NCI-H345 (cell line): ENCODE measurements at regions not wholly inside any gene's neighbourhood (a gene's known extent, or its start where the extent isn't known, plus 50 kb on each side); places are given as distances from the start of the nearest gene placed in this dataset.
A peak's percentile ranks its signal among the peaks of the same experiment; 100 is the strongest.
"Not testable (repeated sequence)": the region's sequence is repeated elsewhere in the genome, so short reads cannot be mapped to it uniquely, and the experiment has no call there.

ENCODE experiments used
- DNase-seq: peaks from one replicate; lab custom pipeline; 2025; lab: John Stamatoyannopoulos, UW

GRCh38 chr17:31622500-31622899, 231.0 kb downstream of the RAB11FIP4 start:
- DNase-seq, result no peak

DNA sequence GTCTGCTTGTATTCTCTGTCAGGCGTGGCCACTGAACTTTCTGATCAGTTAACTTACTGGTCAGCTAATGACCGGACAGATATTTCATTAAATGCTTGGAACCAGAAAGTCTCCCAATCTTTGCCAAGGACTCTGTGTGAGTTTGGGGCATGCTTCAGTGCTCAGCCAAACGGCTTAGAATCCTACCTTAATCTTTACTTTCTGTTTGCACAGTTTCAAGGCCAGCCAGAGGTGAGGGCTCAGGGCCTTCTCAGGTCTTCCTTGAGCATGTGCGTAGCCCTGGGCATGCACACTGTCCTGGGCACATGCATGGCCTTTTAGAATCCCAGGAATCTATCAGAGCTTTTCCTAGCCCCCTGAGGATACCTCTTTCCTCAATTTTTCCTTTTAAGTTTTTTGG, 230.1 kb downstream of the RAB11FIP4 start:
- no peak for DNase-seq

DNA sequence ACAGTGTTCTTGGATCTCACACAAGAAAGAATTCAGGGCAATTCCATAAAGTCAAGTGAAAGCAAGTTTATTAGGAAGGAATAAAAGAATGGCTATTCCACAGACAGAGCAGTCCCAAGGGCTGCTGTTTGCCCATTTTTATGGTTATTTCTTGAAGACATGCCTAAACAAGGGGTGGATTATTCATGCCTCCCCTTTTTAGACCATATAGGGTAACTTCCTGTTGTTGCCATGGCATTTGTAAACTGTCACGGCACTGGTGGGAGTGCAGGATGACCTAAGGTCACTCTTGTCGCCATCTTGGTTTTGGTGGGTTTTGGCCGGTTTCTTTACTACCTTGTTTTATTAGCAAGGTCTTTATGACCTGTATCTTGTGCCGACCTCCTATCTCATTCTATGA, 219.6 kb downstream of the RAB11FIP4 start:
- not testable (repeated sequence) for DNase-seq

DNA sequence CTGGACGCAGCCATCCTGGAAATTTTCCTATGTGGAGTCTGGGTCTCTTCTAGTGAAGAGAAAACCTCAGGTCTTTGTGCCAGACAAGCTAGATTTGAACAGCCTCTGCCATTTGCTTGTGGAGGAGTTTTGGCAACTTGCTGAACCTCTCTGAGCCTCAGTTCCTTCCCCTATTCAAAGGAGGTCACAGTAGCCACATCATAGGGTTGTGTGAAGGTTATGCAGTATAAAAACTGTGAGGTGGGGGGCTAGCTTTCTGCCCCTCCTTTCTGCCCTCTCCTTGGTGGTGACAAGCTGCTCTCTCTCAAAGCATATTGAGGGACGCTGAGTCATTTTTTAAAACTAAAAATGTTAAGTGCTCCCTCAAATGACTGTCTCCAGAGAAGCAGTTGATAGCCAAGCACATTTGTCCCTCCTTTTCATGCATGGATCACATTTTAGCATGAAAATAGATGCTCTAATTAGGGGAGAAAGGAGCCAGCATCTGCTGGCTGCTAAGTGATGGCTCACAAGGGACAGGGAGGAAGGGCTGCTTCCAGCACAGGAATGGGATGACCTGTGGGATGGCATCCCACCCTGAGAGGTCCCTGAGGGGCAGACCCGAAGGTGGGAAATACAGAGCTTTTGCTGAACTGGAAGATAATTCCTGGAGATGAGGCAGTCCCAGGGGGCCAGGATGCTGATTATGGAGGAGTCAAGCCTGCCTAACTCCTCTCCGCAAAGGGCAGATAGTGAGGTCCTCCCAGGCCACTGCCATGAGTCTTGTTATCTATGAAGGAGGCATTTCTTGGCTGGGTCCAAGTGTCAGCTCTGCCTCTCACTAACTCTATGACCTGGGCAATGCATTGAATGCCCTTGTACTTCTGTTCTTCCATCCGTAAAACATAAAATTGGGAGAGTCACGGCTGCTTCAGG, 218.8 kb downstream of the RAB11FIP4 start:
- no peak for DNase-seq

- DNase-seq, result no peak
These were observed 217.9 kb downstream of the RAB11FIP4 start for GRCh38 chr17:31609331-31609730.

DNA sequence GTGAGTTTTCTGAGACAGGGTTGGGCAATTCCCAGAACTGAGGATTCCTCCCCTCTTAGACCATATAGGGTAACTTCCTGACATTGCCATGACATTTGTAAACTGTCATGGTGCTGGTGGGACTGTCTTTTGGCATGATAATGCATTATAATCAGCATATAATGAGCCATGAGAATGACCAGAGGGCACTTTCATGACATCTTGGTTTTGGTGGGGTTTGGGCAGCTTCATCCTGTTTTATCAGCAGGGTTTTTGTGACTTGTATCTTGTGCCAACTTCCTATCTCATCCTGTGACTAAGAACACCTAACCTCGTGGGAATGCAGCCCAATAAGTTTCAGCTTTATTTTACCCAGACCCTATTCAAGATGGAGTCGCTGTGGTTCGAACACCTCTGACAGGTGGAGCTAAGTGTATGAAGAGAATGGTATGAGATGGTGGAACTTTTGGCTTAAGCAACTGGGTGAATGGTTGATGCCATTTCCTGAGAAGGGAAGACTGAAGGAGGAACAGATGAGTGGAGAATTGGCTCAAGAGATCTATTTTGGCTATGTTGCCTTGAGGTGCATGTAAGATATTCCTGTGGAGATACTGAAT, 217.3 kb downstream of the RAB11FIP4 start:
- no peak for DNase-seq

DNA sequence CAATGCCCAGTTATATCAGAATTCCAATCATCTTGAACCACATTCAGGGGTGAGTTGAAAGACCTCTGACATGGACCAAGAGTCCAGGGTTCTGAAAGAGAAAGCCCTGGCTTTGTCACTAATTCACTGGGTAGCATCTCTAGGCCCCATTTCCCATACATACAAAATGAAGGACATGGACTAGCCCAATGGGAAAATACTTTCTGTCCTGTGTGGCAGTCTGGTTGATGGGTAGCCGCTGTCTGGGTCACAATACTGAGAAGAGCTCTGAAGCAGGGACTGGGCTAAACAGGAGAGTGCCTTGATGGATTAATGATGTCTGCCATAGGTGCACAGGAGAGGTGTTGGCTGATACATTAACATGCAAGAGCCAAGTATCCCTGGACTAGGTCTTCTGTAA, 214.3 kb downstream of the RAB11FIP4 start:
- no peak for DNase-seq

- DNase-seq, result no peak
These were observed 213.5 kb downstream of the RAB11FIP4 start for GRCh38 chr17:31604936-31605335.

DNA sequence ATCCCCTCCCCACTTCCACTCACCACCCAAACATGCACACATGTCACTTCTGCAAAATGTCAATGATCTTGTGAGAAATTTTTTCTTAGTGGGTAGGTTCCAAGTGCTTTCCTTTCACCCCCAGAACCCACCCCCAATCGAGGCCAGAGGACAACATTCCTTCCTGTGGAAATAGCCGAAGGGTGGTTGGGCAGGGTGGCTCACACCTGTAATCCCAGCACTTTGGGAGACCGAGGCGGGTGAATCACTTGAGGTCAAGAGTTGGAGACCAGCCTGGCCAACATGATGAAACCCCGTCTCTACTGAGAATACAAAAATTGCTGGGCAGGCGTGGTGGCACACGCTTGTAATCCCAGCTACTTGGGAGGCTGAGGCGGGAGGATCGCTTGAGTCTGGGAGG, 208.7 kb downstream of the RAB11FIP4 start:
- not testable (repeated sequence) for DNase-seq

DNA sequence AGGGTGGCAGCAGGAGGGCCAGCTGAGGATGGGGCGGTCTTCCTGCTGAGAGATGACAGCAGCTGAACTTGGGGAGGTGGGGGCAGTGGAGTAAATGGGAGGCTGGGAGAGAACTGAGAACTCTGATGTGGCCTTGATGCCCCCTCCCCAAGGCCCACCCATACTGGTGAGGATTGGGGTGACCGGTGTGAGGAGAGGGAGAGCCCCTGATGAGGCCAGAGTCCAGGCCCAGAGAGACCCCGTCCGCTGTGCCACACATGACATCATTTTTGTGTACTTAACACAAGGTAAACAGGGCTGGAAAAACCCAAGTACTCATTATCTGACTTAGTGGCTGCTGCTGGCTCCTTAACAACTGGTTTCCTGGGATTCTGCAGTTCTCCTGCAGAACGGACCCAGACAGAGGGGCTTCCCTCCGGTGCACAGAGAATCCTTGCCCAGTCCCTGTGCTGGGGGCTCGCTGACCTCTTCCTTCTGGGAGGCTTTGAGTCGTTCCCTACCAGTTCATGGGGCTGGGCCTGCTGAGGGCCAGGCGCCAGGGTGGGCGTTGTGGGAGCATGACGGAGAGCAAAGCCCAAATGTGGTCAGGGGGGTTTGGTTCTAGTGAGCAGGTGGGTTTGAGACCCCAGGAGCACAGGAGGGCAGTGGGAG, 207.6 kb downstream of the RAB11FIP4 start:
- DNase-seq, result peak; percentile 26

DNA sequence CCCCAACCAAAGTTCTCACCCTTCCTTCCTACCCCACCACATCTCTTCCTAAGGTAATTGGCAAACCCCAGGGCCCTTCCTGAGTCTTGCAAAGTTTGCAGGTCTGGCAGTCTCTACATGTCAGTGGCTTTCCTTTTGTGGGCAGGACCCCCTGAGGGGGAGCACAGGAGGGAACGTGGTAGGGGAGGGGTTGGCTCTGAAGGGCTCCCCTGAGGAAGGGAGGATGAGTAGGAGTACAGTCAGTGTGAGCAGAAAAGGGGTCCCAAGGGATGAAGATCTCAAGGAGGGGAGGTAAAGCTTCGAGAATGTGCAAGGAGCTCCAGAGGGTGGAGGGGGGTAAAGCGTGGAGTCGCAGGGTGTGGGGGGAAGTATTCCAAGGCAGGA, 206.9 kb downstream of the RAB11FIP4 start:
- no peak for DNase-seq

- no peak for DNase-seq
These were observed 206.3 kb downstream of the RAB11FIP4 start for GRCh38 chr17:31597646-31598398.

DNA sequence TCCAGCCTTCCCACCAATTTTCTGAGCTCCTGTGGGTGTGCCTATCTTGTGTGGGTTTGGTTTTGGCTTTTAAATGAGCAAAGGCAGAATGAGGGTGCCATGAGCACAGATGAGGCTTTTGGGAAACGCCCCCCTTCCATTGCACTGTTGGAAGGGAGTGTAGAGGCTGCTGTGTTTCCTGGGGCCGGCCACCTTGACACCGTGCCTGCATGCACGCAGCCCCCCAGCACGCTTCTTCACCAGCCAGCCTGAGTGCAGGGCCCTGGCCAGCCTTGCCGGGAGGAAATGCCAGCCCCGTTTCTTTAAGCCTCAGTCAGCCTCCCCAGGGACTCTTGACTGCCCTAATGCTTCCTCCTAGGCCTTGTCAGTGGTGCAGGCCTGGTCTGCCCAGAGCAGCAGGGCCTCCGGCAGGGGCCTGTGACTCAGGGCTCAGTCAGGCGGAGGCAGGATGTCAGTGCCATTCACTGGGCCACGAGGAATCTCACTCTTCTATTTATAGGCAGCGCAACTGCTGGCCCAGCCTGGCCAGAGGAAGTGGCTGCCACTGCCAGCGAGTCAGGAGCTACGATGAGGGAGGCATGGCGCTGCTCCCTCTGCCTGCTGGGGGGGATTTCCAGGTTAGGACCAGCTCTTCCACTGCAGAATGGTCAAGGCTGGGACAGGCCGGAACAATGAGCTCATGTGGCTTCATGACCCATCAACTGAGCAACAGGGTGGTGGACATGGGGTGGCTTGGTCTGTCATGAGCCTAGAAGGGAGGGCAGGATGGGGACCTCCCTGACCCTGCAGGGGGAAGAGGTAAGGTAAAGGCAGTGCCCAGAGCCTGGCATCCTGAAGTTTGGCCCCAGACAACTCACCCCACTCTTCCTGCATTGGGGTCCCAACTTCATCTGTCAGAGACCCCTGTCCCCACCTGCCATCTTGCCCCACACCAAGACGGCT, 205.2 kb downstream of the RAB11FIP4 start:
- no peak for DNase-seq

DNA sequence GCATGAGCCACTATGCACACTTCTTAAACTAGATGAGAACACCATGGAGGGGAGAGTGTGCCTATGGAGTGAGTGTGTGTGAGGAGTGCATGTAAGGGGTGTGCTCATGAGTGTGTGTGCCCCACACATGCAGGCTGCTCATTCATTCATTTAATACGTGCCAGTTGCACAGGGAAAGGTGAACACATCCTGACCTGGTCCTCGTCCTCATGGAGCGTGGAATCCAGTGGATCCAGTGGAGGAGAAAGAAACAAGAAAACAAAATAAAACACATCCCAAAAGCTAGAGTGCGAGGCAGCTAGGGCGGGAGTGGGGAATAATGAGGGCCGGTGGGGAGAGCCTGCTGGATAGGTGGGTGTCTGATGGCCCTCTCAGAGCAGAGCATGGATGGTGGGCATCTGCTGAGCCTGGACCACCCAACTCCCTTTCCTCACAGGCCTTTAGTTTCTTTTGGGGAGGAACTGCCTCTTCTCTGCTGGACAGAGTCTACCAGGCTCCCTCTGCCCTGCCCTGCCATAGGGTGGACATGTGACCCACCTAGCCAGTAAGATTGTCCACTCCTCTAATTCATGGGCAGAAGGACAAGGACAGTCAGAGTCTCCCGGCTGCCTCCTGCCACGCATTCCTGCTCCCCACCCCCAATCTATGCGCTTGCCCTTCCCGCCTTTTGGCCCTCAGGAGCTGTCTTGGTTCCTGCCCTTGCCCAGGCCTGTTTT, 204.3 kb downstream of the RAB11FIP4 start:
- DNase-seq, result no peak

DNA sequence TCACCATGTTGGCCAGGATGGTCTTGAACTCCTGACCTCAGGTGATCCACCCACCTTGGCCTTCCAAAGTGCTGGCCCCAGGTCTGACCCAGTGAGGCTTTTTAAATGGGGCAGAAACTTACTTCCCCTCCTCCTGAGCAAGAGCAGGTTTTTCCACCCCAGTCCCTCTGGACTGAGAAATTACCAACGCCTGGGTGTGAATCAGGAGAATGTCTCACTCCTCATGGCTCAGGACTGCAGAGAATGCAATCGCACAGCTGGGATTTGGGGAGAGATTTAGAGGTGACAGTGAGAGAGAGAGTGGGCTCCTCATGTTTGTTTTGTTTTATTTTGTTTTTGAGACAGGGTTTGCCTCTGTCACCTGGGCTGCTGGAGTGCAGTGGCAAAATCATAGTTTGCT, 203.6 kb downstream of the RAB11FIP4 start:
- no peak for DNase-seq

- DNase-seq, result no peak
These were observed 202.9 kb downstream of the RAB11FIP4 start for GRCh38 chr17:31594416-31594815.

GRCh38 chr17:31593806-31594205, 202.3 kb downstream of the RAB11FIP4 start:
- DNase-seq, result no peak

DNA sequence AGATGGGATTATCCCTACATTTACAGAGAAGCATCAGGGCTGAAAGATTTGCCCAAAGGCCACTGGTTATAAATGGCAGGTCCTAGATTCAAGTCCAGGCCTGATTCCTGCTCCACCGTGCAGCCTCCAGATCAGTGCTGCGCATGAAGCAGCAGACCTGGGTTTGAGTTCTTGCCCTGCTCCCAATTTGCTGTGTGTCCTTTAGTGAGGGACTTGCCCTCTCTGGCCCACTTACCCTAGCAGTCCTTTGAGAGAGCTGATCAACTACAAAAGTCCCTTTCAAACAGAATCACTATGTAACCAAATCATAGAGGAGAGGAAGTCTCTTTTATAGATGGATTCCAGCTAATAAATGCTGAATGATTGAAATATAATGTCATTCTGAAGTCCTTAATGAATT, 200.4 kb downstream of the RAB11FIP4 start:
- no peak for DNase-seq

GRCh38 chr17:31588512-31588911, 197.0 kb downstream of the RAB11FIP4 start:
- DNase-seq, result no peak

DNA sequence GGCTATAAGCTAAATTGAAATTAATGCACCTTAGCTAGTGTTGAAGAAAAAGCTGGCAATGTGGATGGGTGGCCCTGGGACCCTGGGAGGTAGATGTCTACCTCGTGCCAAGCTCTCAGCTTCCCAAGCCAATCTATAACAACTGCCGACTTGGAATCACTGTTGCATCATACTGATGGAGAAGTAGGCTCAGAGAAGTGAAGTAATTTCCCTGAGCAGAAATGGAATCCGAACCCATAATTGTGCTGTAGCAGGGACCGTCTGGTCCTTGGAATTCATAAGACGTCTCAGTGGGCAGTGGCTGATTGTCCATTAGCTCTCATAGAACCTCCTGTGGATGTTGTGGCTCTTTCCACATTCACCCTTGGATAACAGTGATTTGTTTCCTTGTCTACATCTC, 196.6 kb downstream of the RAB11FIP4 start:
- DNase-seq, result no peak
